22Rv1 (cell line): ENCODE measurements at regions not wholly inside any gene's neighbourhood (a gene's known extent, or its start where the extent isn't known, plus 50 kb on each side); places are given as distances from the start of the nearest gene placed in this dataset.

Experiments
- ZFX ChIP-seq: fragments of 450-650 bp; IDR thresholded peaks from 2 replicates; pipeline ENCODE4 v1.6.1; 2017; ENCODE audit warnings: antibody characterized with exemption, borderline replicate concordance
- TF ChIP-seq, protein P1 (sequence below): fragments of 450-650 bp; IDR thresholded peaks from 2 replicates; pipeline ENCODE4 v1.5.1; 2017; ENCODE audit warnings: mild to moderate bottlenecking

DNA sequence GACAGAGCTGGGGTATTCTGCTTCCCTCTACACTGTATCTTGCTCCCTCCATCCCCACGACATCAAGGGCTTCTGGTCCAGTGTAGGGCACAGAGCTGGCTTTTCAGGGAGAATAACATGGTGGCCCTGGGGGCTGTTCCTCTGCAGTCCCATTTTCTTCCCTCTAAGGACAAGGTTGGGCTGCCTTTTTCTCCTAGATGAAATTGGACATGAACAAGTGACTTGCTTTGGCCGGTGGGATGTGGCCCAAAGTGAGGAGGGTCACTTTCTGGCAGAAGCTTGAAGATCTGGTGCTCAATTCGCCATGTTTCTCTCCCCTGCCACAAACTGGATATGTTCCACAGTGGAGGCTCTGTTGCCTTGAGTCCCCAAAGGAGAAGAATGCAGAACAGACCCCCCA is 235.7 kb downstream of the EMX2 start:
- TF ChIP-seq, protein P1, sequence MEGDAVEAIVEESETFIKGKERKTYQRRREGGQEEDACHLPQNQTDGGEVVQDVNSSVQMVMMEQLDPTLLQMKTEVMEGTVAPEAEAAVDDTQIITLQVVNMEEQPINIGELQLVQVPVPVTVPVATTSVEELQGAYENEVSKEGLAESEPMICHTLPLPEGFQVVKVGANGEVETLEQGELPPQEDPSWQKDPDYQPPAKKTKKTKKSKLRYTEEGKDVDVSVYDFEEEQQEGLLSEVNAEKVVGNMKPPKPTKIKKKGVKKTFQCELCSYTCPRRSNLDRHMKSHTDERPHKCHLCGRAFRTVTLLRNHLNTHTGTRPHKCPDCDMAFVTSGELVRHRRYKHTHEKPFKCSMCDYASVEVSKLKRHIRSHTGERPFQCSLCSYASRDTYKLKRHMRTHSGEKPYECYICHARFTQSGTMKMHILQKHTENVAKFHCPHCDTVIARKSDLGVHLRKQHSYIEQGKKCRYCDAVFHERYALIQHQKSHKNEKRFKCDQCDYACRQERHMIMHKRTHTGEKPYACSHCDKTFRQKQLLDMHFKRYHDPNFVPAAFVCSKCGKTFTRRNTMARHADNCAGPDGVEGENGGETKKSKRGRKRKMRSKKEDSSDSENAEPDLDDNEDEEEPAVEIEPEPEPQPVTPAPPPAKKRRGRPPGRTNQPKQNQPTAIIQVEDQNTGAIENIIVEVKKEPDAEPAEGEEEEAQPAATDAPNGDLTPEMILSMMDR, result no peak
- no peak for TF ChIP-seq ZFX
